HG03432 (cell line): ENCODE measurements at regions not wholly inside any gene's neighbourhood (a gene's known extent, or its start where the extent isn't known, plus 50 kb on each side); places are given as distances from the start of the nearest gene placed in this dataset.
"Not testable (repeated sequence)": the region's sequence is repeated elsewhere in the genome, so short reads cannot be mapped to it uniquely, and the experiment has no call there.

Experiments used
- ATAC-seq: cut with Tn5 transposase; IDR thresholded peaks from one replicate; pipeline ENCODE4 v1.9.1; 2021; ENCODE audit warnings: mild to moderate bottlenecking, moderate library complexity; ENCODE audit not compliant: unreplicated experiment

DNA sequence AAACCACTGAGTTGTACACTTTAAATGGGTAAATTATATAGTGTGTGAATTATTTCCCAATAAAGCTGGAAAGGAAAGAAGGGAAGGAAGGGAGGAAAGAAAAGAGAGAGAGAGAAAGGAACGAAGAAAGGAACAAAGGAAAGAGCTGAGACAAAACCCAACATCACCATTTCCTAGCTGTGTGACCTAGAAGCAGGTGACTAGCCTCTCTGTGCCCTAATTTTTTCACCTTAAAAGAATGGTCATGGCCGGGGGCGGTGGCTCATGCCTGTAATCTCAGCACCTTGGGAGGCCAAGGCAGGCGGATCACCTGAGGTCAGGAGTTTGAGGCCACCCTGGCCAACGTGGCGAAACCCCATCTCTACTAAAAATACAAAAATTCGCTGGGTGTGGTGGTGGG lies 155.8 kb downstream of the C16orf95 start:
- ATAC-seq, result not testable (repeated sequence)

- no peak for ATAC-seq
Observed at GRCh38 chr16:87161822-87162676, 155.1 kb downstream of the C16orf95 start.

- ATAC-seq, result not testable (repeated sequence)
Observed at GRCh38 chr16:87162799-87163198, 154.4 kb downstream of the C16orf95 start.

- no peak for ATAC-seq
Observed at GRCh38 chr16:87163637-87164036, 153.6 kb downstream of the C16orf95 start.

DNA sequence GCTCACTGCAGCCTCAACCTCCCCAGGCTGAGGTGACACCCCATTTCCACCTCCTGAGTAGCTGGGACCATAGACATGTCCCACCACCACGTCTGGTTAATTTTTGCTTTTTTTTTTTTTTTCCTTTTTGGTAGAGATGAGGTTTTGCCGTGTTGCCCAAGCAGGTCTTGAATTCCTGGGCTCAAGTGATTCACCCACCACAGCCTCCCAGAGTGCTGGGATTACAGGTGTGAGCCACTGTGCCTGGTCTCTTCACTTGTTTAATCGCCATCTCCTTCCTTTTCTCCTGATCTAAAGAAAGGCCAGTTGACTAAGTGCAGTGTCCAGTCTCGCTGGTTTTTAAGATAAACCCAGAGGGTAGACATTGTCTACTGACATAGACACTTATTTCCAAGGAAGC lies 152.0 kb downstream of the C16orf95 start:
- no peak for ATAC-seq

DNA sequence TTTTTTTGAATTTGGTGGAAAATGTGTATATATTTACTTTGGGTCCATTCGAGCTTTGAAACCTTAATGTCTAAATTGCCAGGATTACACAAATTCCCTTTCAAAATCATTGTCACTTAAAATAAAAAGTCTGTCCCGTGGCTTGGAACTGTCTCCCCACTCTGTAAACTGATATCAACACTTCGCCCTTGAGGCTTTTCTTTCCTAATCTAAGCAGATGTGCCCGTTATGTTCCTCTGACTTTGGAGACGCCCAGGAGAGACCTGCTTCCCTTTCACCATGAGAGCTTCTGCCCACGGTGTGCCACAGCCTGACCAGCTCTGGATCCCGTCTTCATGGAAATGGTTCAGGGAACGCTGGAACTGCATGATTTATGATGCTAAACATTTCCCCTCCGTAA lies 151.3 kb downstream of the C16orf95 start:
- no peak for ATAC-seq

GRCh38 chr16:87166321-87166720 lies 150.9 kb downstream of the C16orf95 start:
- ATAC-seq, result no peak

- no peak for ATAC-seq
Observed at GRCh38 chr16:87166934-87167333, 150.3 kb downstream of the C16orf95 start.

DNA sequence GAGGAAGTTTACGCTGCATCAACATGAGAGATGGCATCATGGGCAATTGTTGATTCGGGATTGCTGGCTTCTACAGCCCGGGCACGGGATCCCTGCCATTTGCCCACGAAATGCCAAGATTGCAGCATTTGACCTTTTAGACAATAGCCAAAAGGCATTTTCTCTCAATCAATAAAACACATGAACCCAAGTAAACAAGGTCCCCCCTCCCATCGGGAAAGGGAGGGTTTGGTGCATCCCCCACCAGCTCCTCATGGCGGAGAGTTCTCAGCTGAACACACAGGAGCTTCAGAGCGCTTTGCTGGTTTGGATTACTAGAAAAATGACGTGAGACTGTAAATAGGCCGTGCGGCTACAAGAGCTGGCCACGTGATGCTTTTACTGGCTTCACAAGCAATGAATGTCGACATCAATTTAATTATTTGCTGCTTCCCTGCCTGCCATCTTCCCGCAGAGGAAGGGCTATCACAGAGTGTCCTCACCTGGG lies 147.6 kb downstream of the C16orf95 start:
- no peak for ATAC-seq

DNA sequence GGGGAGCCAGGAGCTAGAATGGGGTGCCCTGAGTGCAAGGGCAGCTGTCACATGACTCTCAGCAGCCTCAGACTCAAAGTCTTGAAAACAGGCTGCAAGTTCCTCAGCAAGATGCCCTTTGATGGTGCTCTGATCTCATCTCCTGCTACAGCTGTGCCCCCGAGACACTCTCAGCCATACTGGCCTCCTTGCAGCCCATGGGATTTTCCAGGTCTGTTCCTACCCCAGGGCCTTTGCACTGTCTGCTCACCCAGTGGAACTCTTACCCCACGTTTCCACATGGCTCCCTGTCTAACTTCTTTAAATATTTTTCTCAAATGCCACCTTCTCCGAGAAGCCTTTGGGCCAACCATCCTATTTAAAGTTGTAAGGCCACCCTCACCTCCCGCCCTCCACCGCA lies 146.9 kb downstream of the C16orf95 start:
- no peak for ATAC-seq

DNA sequence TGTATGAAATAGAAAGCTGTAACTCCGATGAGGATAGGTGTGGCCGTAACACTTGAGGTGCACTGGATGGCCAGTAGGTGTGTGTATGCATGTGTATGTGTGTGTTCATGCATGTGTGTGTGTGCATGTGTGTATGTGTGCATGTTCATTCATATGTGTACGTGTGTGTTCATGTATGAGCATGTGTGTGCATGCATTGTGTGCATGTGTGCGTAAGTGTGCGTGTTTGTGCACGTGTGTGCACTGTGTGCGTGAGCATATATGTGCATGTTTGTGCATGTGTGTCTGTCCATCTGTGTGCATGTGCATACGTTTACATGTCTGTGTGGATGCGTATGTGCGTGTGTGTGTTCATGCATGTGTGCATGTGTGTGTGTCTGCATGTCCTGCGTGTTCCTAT lies 145.5 kb downstream of the C16orf95 start:
- no peak for ATAC-seq

DNA sequence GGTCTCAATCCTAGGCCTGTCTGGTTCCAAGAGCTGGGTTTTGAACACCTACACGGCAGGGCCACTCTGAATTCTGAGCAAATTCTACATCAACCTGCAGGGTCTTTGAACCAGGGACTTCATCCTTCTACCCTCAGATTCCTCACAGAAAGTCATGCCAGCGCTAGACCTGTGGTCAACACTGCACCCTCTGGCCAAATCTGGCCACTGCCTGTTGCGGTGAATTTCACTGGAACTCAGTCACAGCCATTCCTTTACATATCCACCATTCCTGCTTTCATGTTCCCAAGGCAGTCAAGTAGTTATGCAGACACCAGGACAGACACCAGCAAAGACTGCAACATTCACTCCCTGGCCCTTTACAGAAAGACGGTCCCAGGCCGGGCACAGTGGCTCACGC lies 144.6 kb downstream of the C16orf95 start:
- ATAC-seq, result no peak

DNA sequence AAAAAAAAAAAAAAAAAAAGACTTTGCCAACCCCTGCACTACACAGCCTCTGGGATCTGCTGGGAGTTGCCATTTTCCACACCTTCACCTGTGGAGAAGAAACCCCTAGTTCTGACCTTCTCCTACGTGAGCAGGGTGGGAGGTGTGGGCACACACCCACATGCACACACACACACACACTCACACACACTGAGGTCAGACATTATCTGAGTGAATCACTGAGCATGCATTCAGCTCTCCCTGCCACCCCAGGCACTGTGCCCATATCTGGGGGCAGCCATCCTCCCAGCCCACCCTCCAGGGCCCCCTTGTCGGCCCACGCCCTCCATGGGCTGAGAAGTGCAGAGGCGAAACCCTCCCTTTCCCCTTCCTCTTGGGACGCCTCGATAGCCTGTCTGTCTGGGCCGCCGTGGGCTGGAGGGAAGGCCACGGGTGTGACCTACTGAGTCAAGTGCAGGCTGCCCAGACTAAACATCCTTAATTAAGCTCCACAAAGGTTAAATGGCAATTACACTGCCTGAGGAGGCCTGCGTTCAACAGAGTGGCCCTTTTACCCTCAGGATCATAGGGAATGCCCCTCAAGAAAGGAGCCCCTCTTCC lies 143.8 kb downstream of the C16orf95 start:
- ATAC-seq, result no peak

- ATAC-seq, result no peak
Observed at GRCh38 chr16:87174061-87174460, 143.1 kb downstream of the C16orf95 start.

- ATAC-seq, result no peak
Observed at GRCh38 chr16:87176735-87177134, 140.5 kb downstream of the C16orf95 start.

GRCh38 chr16:87177673-87178072 lies 139.5 kb downstream of the C16orf95 start:
- ATAC-seq, result no peak

GRCh38 chr16:87178177-87178863 lies 138.9 kb downstream of the C16orf95 start:
- ATAC-seq, result no peak

GRCh38 chr16:87178977-87179376 lies 138.2 kb downstream of the C16orf95 start:
- no peak for ATAC-seq

DNA sequence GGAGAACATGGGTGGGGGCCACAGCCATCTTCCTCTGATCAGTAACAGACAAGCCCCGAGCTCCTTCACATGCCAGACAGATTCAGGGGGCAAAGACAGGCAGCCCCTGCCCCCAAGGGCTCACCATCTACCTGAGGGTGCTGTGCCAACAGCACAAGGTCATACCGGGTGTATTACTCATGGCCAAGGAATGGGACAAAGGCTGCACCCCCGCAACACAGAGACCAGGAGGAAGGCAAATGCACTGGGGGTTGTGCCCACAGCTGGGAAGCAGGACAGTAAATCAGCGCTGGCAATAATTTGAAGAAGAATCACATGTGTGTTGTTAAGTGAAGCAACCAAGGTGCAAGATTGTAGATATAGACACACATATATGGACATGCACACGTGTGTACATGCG lies 137.1 kb downstream of the C16orf95 start:
- ATAC-seq, result no peak

DNA sequence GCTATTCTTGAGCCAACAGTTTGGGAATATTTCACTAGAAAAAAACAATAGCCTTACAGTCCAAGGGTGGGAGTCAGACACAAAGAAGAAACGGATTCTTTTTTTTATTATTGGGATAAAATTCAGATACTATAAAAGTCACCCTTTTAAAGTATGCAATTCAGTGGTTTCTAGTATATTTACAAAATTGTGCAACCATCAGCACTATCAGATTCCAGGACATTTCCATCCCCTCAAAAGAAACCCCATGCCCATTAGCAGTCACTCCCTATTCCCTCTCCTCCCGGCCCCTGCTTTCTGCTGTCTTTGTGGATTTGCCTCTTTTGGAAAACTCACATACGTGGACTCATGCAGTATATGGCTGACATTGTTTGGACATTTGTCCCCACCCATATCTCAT lies 134.4 kb downstream of the C16orf95 start:
- no peak for ATAC-seq

DNA sequence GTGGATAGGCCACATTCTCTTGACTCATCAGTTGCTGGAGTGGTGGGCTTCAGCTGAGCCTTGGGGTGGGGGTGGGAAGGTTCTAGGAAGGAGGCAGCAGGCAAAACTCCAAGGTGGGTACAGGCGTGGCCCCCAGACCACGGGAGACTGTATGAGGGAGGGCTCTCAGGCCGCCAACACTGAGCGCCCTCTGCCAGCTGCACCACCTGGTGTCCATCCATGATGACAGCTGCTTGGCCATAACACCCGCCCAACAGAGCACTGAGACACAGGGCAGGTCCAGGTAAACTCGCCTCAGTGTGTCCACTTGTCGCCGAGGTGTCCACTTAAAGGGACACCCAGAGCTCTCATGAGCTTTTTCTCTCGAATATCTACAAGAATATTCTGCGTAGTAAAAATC lies 133.5 kb downstream of the C16orf95 start:
- ATAC-seq, result no peak

- ATAC-seq, result no peak
Observed at GRCh38 chr16:87185308-87185707, 131.9 kb downstream of the C16orf95 start.
